ENCODE measurements at regions not wholly inside any gene's neighbourhood (a gene's known extent, or its start where the extent isn't known, plus 50 kb on each side); places are given as distances from the start of the nearest gene placed in this dataset.
"Not testable (repeated sequence)": the region's sequence is repeated elsewhere in the genome, so short reads cannot be mapped to it uniquely, and the experiment has no call there.

GRCh38 chr12:19719672-19720071 is 280.4 kb downstream of the AEBP2 start:
- no peak for DNase-seq

- no peak for DNase-seq
Observed at GRCh38 chr12:19726122-19726521, 286.8 kb downstream of the AEBP2 start.

GRCh38 chr12:19726592-19726991 is 287.3 kb downstream of the AEBP2 start:
- DNase-seq = no peak

GRCh38 chr12:19737019-19737418 is 297.7 kb downstream of the AEBP2 start:
- DNase-seq = no peak

- peak; percentile 19 for DNase-seq
Observed at GRCh38 chr12:19739195-19739776, 300.0 kb downstream of the AEBP2 start.

GRCh38 chr12:19740472-19741131 is 301.3 kb downstream of the AEBP2 start:
- no peak for DNase-seq

- DNase-seq = no peak
Observed at GRCh38 chr12:19741132-19741489, 301.8 kb downstream of the AEBP2 start.

GRCh38 chr12:19744705-19745218 is 305.5 kb downstream of the AEBP2 start:
- DNase-seq = peak; percentile 70

- DNase-seq = no peak
Observed at GRCh38 chr12:19746471-19746870, 307.2 kb downstream of the AEBP2 start.

- no peak for DNase-seq
Observed at GRCh38 chr12:19749906-19750574, 310.7 kb downstream of the AEBP2 start.

GRCh38 chr12:19751078-19751477 is 311.8 kb downstream of the AEBP2 start:
- no peak for DNase-seq

- DNase-seq = no peak
Observed at GRCh38 chr12:19752712-19753111, 313.4 kb downstream of the AEBP2 start.

- no peak for DNase-seq
Observed at GRCh38 chr12:19755136-19755535, 315.8 kb downstream of the AEBP2 start.

GRCh38 chr12:19757317-19757877 is 318.1 kb downstream of the AEBP2 start:
- DNase-seq = no peak

GRCh38 chr12:19759227-19759626 is 319.9 kb downstream of the AEBP2 start:
- DNase-seq = no peak

GRCh38 chr12:19760611-19761010 is 321.3 kb downstream of the AEBP2 start:
- no peak for DNase-seq

GRCh38 chr12:19761463-19761862 is 322.2 kb downstream of the AEBP2 start:
- no peak for DNase-seq

- DNase-seq = no peak
Observed at GRCh38 chr12:19763488-19763887, 324.2 kb downstream of the AEBP2 start.

GRCh38 chr12:19764408-19764807 is 325.1 kb downstream of the AEBP2 start:
- no peak for DNase-seq

- DNase-seq = no peak
Observed at GRCh38 chr12:19771858-19772257, 332.6 kb downstream of the AEBP2 start.

- no peak for DNase-seq
Observed at GRCh38 chr12:19772776-19773175, 333.5 kb downstream of the AEBP2 start.

GRCh38 chr12:19775241-19775640 is 335.9 kb downstream of the AEBP2 start:
- DNase-seq = no peak

- DNase-seq = not testable (repeated sequence)
Observed at GRCh38 chr12:19775976-19776375, 336.7 kb downstream of the AEBP2 start.

- DNase-seq = no peak
Observed at GRCh38 chr12:19778172-19778571, 338.9 kb downstream of the AEBP2 start.

All from SHP77 treated with DMSO at 0.1 percent for 48 hours (cell line).